Activated CD8-positive, alpha-beta memory T cell treated with anti-CD3 and anti-CD28 coated beads for 4 hours (primary cell): ENCODE measurements at regions not wholly inside any gene's neighbourhood (a gene's known extent, or its start where the extent isn't known, plus 50 kb on each side); places are given as distances from the start of the nearest gene placed in this dataset.
"Not testable (repeated sequence)": the region's sequence is repeated elsewhere in the genome, so short reads cannot be mapped to it uniquely, and the experiment has no call there.

Experiments
- DNase-seq, 2 donors: peaks; one replicate each; pipeline ENCODE4 v3.0.0-alpha.2; 2020; ENCODE audit warnings: low read depth in 2 of 2

GRCh38 chr13:53101883-53102282 is 73.3 kb downstream of the OLFM4 start:
- DNase-seq: no peak

DNA sequence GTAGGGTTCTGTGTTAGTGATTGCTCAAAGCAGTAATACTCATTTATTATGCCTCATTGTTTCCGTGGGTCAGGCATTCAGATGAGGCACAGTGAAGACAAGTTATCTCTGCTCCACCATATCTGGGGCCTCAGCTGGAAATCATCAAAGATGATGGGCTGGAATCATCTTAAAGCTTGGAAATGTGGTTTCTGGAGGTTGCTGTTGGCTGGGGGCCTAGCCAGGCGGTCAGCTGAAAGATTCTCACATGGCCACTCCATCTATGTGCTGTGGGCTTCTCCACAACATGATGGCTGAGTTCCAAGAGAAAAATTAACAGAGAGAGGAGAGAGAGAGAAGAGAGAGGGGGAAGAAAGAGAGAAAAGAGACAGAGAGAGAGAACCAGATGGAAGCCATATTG is 75.5 kb downstream of the OLFM4 start:
- no peak for DNase-seq

DNA sequence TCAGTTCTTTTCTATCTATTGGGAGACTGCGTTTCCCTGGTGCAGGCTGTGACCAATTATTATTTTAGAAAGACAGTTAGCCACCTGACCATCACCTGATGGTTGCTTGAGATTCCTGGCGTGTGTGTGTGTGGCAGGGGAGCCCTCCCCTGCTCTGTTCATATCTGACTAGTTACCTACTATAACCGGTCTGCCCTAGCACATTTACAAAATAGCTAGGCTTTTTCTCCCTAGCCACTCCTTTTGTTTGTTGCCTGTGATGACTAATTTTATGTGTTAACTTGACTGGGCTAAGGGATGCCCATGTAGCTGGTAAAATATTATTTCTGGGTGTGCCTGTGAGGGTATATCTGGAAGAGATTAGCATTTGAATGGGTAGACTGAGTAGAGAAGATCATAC is 76.9 kb downstream of the OLFM4 start:
- DNase-seq: no peak

- no peak for DNase-seq
Observed at GRCh38 chr13:53105890-53106289, 77.3 kb downstream of the OLFM4 start.

DNA sequence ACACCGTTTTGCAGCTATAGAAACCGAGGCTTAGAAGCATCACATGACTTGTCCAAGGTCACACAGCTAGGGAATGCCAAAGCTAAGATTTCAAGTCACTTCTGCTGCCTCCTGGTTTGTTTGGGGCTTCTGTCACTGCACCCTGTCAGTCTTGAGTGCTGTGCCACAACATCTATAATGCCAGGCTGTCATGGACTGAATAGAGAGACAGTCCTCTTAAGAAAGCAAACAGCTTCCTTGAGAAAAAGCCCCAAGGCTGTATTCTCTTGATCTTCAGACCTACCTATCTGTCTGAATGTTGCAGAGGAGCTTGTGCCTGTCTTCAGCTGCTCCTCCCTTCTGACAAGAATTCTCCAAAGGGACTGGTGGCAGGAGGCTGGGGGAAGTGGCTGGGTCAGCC is 81.6 kb downstream of the OLFM4 start:
- DNase-seq: no peak

DNA sequence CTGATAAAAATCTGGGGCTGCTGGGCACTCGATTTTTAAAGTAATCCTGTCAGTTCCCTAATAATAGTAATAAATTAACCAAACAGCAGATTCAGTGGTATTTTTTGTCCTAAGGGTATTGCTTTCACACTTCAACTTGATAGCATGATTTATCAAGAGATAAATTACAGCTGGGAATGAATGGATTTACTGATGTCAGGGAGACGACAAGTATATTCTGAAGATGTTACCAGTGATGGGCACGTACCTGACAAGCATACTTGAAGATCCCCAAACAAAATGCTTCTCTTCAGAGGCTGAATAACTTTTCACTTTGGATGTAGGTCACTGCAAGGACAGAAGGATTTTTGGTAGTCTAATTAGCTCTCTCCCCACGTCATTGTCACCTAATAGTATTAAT is 82.0 kb downstream of the OLFM4 start:
- no peak for DNase-seq

- DNase-seq: no peak
Observed at GRCh38 chr13:53112522-53112921, 83.9 kb downstream of the OLFM4 start.

DNA sequence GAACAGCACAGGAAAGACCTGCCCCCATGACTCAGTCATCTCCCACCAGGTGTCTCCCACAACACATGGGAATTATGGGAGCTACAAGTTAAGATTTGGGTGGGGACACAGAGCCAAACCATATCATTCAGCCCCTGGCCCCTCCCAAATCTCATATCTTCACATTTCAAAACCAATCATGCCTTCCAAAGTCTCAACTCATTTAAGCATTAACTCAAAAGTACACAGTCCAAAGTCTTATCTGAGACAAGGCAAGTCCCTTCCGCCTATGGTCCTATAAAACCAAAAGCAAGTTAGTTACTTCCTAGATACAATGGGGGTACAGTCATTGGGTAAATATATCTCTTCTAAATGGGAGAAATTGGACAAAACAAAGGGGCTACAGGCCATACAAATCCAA is 88.4 kb downstream of the OLFM4 start:
- not testable (repeated sequence) for DNase-seq

GRCh38 chr13:53121131-53121773 is 92.6 kb downstream of the OLFM4 start:
- no peak for DNase-seq

DNA sequence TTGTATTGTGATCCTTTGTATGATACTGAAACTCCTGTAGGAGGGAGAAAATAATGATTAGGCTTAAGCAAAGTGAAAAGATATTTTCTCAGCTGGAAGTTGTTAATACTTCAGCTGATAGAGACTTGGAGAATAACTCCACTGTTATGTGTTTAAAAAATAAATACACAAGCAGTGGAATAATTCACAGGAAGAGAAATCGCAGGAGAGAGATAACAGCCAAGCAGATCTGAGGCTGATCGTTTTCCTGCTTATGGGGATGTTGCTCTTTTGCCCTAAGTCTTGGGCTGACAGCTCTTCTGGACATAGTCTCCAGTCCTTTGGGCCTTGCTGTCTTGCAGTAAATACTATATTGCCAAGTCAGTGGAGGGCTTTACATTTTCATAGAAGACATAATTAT is 93.3 kb downstream of the OLFM4 start:
- DNase-seq: no peak

- no peak for DNase-seq
Observed at GRCh38 chr13:53123536-53123935, 94.9 kb downstream of the OLFM4 start.

DNA sequence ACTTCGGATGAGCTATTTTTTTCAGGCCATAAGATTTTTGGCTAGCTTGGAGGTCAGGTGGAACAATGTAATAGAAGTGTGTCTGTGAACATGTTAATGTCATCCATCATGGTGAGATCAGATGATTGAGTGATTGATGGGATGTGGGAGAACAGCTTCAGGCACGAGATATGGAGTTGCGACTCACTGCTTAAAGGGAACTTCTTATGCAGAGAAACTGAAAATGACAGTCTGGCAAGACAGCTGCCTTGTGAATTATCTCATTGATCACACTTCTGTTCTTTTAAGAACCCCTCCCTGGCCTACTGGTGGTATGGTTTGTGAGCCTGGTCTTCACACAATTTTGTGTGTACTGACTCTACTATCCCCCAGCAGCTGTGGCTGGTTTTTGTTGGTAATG is 96.0 kb downstream of the OLFM4 start:
- DNase-seq: no peak

GRCh38 chr13:53126841-53127245 is 98.2 kb downstream of the OLFM4 start:
- no peak for DNase-seq

DNA sequence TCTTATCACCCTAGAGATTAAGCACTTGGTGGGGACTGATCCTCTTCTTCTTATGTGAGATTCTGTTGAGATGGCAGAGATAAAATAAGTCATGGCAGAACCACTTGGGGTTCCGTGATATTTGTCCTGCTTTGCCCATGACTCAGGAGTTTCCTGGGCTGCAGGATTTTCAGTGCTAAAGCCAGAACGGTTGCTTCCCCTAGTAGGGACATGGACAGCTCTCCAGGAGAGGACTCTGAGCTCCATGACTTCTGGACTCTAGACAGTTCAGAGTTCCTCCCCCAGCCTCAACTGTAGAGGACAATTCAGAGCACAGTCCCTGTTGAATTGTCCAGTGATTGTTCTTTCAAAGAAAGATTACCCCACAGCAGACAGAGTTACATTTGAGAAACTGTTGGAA is 98.8 kb downstream of the OLFM4 start:
- DNase-seq: no peak

DNA sequence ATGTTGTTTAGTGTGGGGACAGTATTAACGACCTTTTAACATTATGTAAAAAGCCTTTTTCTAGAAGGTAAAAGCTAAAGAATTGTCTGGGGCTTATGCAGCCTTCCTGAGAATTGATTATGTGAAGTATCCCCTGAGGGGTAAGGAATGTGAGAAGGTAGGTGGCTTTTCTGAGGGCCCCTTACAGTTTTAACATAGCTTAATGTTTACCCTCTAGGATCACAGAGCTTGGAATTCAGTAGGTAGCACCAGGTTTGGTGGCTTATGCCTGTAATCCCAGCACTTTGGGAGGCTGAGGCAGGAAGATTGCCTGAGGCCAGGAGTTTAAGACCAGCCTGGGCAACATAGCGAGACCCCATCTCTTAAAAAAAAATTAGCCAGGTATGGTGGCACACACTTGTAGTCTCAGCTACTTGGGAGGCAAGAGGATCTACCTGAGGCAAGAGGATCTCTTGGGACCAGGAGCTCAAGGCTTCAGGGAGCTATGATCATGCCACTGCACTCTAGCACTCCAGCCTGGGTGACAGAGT is 101.3 kb downstream of the OLFM4 start:
- DNase-seq: no peak

- DNase-seq: no peak
Observed at GRCh38 chr13:53131361-53131760, 102.7 kb downstream of the OLFM4 start.

- DNase-seq: no peak
Observed at GRCh38 chr13:53135301-53135700, 106.7 kb downstream of the OLFM4 start.

DNA sequence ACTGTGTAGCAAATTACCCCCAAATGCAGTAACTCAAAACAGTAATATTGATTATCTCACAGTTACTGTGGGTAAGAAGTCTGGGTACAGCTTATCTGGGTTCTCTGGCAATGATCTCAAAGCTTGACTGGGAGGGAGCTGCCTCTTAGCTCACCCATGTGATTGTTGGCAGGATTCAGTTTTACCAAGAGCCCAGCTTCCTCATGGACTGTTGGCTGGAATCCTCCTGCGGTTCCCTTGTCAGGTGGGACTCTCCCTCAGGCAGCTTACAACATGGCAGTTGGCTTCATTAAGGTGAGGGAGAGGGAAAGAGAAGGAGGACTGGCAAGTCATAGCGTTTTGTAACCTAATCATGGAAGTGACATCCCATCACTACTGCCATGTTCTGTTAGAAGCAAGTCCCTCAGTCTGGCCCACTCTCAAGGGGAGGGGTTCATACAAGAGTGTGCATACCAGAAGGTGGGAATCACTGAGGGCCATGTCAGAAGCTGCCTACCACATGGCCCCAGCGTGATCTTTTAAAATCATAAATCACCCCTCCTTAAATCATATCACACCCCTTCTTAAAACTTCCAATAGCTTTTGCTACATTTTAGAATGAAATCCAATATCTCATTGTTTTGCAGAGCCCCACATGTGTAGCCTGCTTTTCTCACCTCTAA is 108.1 kb downstream of the OLFM4 start:
- DNase-seq: no peak

- no peak for DNase-seq
Observed at GRCh38 chr13:53137779-53138178, 109.2 kb downstream of the OLFM4 start.

GRCh38 chr13:53138376-53139036 is 109.9 kb downstream of the OLFM4 start:
- no peak for DNase-seq

DNA sequence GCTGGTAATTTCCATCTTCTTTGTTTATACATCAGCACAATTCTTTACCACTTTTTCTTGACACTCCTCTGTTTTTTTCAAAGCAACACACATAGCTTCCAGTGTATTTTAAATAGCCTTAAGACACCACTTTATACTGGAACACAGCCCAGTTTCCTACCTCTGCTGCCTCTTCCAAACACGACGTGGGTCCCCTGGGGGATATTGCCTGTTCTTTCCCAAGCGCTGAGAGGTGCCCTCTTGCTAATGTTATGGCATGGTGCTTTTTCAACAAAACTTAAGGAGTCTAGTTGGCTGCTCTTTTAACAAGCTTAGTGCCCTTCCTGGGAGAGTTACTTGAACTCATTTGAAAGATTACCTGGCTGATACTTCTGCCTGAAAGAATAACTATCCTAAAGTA is 112.7 kb downstream of the OLFM4 start:
- DNase-seq: no peak

DNA sequence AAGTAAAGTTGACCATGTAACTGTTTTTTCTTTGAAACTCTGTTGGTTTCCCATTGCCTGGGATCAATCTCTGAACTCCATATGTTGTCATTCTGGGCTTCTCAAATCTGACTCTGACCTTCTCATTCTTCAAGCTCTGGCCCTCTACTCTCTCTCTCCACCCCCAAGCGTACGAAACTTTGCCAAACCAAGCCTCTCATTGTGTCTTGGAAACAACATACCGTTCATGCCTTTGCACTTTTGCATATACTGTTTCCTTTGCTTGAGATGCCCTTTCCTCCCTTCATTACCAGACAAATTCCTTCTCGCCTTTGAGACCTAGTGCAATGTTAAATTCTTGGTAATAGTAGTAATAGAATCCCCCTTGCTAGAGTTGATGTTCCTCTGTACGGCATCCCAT is 113.7 kb downstream of the OLFM4 start:
- no peak for DNase-seq

GRCh38 chr13:53143757-53144339 is 115.2 kb downstream of the OLFM4 start:
- DNase-seq: no peak
